Activated naive CD4-positive, alpha-beta T cell treated with Interleukin-2 at 50 U/mL for 16 hours (primary cell): ENCODE measurements at regions not wholly inside any gene's neighbourhood (a gene's known extent, or its start where the extent isn't known, plus 50 kb on each side); places are given as distances from the start of the nearest gene placed in this dataset.
"Not testable (repeated sequence)": the region's sequence is repeated elsewhere in the genome, so short reads cannot be mapped to it uniquely, and the experiment has no call there.

Experiments
- DNase-seq: peaks from one replicate; pipeline ENCODE4 v3.0.0-alpha.2; 2020

GRCh38 chr2:19644763-19645162 is 257.0 kb downstream of the TTC32 start:
- no peak for DNase-seq

GRCh38 chr2:19643117-19643518 is 258.7 kb downstream of the TTC32 start:
- no peak for DNase-seq

GRCh38 chr2:19642501-19642900 is 259.3 kb downstream of the TTC32 start:
- DNase-seq: no peak

- no peak for DNase-seq
Observed at GRCh38 chr2:19635951-19636510, 265.8 kb downstream of the TTC32 start.

GRCh38 chr2:19632403-19632991 is 269.3 kb downstream of the TTC32 start:
- no peak for DNase-seq

GRCh38 chr2:19631871-19632270 is 269.9 kb downstream of the TTC32 start:
- DNase-seq: no peak

- no peak for DNase-seq
Observed at GRCh38 chr2:19630921-19631320, 270.9 kb downstream of the TTC32 start.

GRCh38 chr2:19627359-19627758 is 268.9 kb upstream of the OSR1 start:
- no peak for DNase-seq

- no peak for DNase-seq
Observed at GRCh38 chr2:19623488-19623887, 265.1 kb upstream of the OSR1 start.

GRCh38 chr2:19617257-19617848 is 258.9 kb upstream of the OSR1 start:
- no peak for DNase-seq

- DNase-seq: not testable (repeated sequence)
Observed at GRCh38 chr2:19615402-19615801, 257.0 kb upstream of the OSR1 start.

- no peak for DNase-seq
Observed at GRCh38 chr2:19614066-19614465, 255.6 kb upstream of the OSR1 start.

GRCh38 chr2:19611491-19612332 is 253.3 kb upstream of the OSR1 start:
- DNase-seq: no peak

- no peak for DNase-seq
Observed at GRCh38 chr2:19609266-19609665, 250.8 kb upstream of the OSR1 start.

- no peak for DNase-seq
Observed at GRCh38 chr2:19607931-19608771, 249.7 kb upstream of the OSR1 start.

GRCh38 chr2:19607400-19607799 is 249.0 kb upstream of the OSR1 start:
- DNase-seq: no peak

- DNase-seq: no peak
Observed at GRCh38 chr2:19600982-19601381, 242.6 kb upstream of the OSR1 start.

- no peak for DNase-seq
Observed at GRCh38 chr2:19600506-19600905, 242.1 kb upstream of the OSR1 start.

- DNase-seq: no peak
Observed at GRCh38 chr2:19598971-19599370, 240.5 kb upstream of the OSR1 start.

- DNase-seq: no peak
Observed at GRCh38 chr2:19592197-19592596, 233.8 kb upstream of the OSR1 start.

- no peak for DNase-seq
Observed at GRCh38 chr2:19589791-19590190, 231.4 kb upstream of the OSR1 start.

- DNase-seq: no peak
Observed at GRCh38 chr2:19580830-19581229, 222.4 kb upstream of the OSR1 start.

- no peak for DNase-seq
Observed at GRCh38 chr2:19580264-19580663, 221.8 kb upstream of the OSR1 start.
